ENCODE measurements at regions not wholly inside any gene's neighbourhood (a gene's known extent, or its start where the extent isn't known, plus 50 kb on each side); places are given as distances from the start of the nearest gene placed in this dataset.

DNA sequence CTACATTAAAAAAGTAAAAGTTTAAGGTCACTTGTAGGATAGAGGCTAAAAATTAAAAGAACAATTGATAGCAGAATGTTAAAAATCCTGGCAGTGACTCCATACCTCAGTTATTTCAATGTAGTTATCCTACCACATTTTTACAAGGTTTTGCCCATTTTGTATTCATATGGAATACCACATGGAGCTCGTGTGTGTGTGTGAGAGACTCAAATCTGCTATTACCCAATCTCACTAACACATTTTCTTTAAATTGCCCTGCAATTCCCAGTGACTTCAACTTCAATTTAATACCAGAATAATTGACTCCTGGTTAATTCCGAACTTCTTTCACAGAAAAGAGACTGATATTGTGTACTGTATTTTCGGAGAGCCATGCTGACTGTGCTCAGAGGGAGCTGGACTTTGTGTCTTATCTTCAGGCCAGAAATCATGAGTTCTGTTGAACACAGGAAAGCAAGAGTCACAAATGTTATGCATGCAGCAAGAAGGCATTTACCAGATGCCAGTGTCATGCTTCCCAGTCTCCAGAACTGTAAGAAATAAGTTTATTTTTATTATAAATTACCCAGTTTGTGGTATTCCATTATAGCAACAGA lies 529.0 kb upstream of the NECTIN3 start:
- H3K4me3 ChIP-seq (ENCODE audit: control insufficient read depth in 1 of 7, extremely low read depth in 1 of 7, insufficient read depth in 4 of 7, low read depth in 2 of 7, low read length in 6 of 7), result no peak overlapping the region
- 78% methylated on average over 1 of the region's 3 CpGs for WGBS (ENCODE audit: insufficient coverage)
- POLR2A ChIA-PET, result no interaction called here
- CTCF ChIA-PET, result no interaction called here
- no peaks in the 10 kb centered on the region for H3K9me3 ChIP-seq (ENCODE audit: control extremely low read depth in 1 of 5, control insufficient read depth in 4 of 5, insufficient read depth in 2 of 5, low read depth in 1 of 5, low read length in 4 of 5)
- no peak for DNase-seq
- no peak overlapping the region for H3K27ac ChIP-seq (ENCODE audit: insufficient read depth in 1 of 2, low read depth in 1 of 2, low read length in 2 of 2, poor library complexity in 1 of 2, severe bottlenecking in 2 of 2)
- no peaks in the 10 kb centered on the region for H3K36me3 ChIP-seq (ENCODE audit: control insufficient read depth in 4 of 4, insufficient read depth in 4 of 4, low read length in 3 of 4)
- H3K27me3 ChIP-seq (replicated peaks in 2 of 5; ENCODE audit: control insufficient read depth in 4 of 5, insufficient read depth in 5 of 5, low read length in 4 of 5), result no peaks in the 10 kb centered on the region
- H3K4me1 ChIP-seq (ENCODE audit: control extremely low read depth in 1 of 4, control insufficient read depth in 4 of 4, insufficient read depth in 4 of 4, low read length in 3 of 4), result no peaks in the 10 kb centered on the region

DNA sequence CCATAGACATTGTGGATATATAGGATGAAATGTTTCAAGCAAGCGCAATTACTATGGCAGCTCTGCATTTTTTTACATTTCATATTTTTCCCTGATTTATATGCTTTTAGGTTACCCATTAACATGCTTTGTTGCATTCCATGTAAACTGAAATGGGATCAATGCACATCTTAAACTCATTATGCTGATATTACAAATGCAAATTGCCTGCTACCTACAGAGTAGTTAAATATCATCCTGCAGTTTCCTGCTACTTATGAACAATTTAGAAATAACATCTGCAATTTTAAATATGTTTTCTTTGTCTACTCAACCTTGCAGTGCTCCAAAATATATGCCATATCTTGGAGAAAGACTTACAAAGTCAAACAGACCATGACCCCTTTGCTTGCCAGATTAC lies 526.9 kb upstream of the NECTIN3 start:
- H3K9me3 ChIP-seq (ENCODE audit: control extremely low read depth in 1 of 5, control insufficient read depth in 4 of 5, insufficient read depth in 2 of 5, low read depth in 1 of 5, low read length in 4 of 5), result no peaks in the 10 kb centered on the region
- WGBS (ENCODE audit: insufficient coverage), result no CpG with 5 or more reads among the region's 1 CpG
- no peaks in the 10 kb centered on the region for H3K27me3 ChIP-seq (replicated peaks in 2 of 5; ENCODE audit: control insufficient read depth in 4 of 5, insufficient read depth in 5 of 5, low read length in 4 of 5)
- CTCF ChIA-PET, result no interaction called here
- H3K4me3 ChIP-seq (ENCODE audit: control insufficient read depth in 1 of 7, extremely low read depth in 1 of 7, insufficient read depth in 4 of 7, low read depth in 2 of 7, low read length in 6 of 7), result no peak overlapping the region
- no peaks in the 10 kb centered on the region for H3K4me1 ChIP-seq (ENCODE audit: control extremely low read depth in 1 of 4, control insufficient read depth in 4 of 4, insufficient read depth in 4 of 4, low read length in 3 of 4)
- DNase-seq, result no peak
- H3K27ac ChIP-seq (ENCODE audit: insufficient read depth in 1 of 2, low read depth in 1 of 2, low read length in 2 of 2, poor library complexity in 1 of 2, severe bottlenecking in 2 of 2), result no peak overlapping the region
- no peaks in the 10 kb centered on the region for H3K36me3 ChIP-seq (ENCODE audit: control insufficient read depth in 4 of 4, insufficient read depth in 4 of 4, low read length in 3 of 4)
- POLR2A ChIA-PET, result no interaction called here

DNA sequence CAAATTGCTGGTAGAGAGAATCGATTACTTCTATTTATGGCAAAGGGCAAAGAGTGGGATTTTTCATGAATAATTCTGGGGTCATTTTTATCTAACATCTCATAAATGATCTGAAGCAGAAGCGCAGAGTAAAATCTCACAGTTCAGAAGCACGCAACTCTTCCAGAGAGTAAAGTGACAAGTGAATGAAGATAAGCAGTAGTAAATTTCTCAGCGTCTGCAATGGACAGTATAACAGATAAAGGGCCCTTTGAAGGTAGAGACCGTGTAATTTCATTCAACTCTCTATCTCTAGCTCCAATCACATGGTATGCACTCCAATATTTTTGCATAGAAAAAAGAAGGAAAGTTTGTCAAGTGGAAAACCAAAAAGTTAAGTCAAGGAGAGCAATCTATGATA lies 521.1 kb upstream of the NECTIN3 start:
- CTCF ChIA-PET, result no interaction called here

DNA sequence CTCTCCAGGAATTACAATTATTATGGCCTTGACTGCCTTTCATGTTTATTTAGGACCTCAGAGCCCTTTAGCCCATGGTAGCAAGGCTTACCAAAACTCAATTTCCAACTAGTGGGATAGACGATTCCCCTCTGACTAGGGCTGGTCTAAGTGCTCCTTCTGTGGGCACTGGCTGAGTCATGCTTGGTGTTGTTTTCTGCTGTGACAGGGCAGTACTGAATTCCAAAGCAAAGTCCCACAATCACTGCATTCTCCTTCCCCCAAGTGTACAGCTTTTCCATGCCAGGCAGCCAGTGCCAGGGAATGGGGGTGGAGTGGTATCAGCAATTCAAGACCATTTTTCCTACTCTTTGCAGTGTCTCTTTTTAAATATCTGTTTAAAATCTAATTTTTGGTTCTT lies 509.0 kb upstream of the NECTIN3 start:
- no peaks in the 10 kb centered on the region for H3K36me3 ChIP-seq (ENCODE audit: control insufficient read depth in 4 of 4, insufficient read depth in 4 of 4, low read length in 3 of 4)
- DNase-seq, result no peak
- no peaks in the 10 kb centered on the region for H3K27me3 ChIP-seq (replicated peaks in 2 of 5; ENCODE audit: control insufficient read depth in 4 of 5, insufficient read depth in 5 of 5, low read length in 4 of 5)
- H3K4me3 ChIP-seq (ENCODE audit: control insufficient read depth in 1 of 7, extremely low read depth in 1 of 7, insufficient read depth in 4 of 7, low read depth in 2 of 7, low read length in 6 of 7), result no peak overlapping the region
- H3K4me1 ChIP-seq (ENCODE audit: control extremely low read depth in 1 of 4, control insufficient read depth in 4 of 4, insufficient read depth in 4 of 4, low read length in 3 of 4), result no peaks in the 10 kb centered on the region
- no peak overlapping the region for H3K27ac ChIP-seq (ENCODE audit: insufficient read depth in 1 of 2, low read depth in 1 of 2, low read length in 2 of 2, poor library complexity in 1 of 2, severe bottlenecking in 2 of 2)
- WGBS (ENCODE audit: insufficient coverage), result 100% methylated on average over 1 of the region's 1 CpG
- no peaks in the 10 kb centered on the region for H3K9me3 ChIP-seq (ENCODE audit: control extremely low read depth in 1 of 5, control insufficient read depth in 4 of 5, insufficient read depth in 2 of 5, low read depth in 1 of 5, low read length in 4 of 5)
- ChIA-PET CTCF (interaction anchor here (1.2 kb wide), 1 partner anchor 9 kb away, joined by 3 read pairs; no protein-coding TSS in a partner anchor), POLR2A (no interaction called here)

More for the DNA sequence above, 521.1 kb upstream of the NECTIN3 start:
- no peak overlapping the region for H3K4me3 ChIP-seq (ENCODE audit: control insufficient read depth in 1 of 7, extremely low read depth in 1 of 7, insufficient read depth in 4 of 7, low read depth in 2 of 7, low read length in 6 of 7)
- no peak for DNase-seq
- no peaks in the 10 kb centered on the region for H3K36me3 ChIP-seq (ENCODE audit: control insufficient read depth in 4 of 4, insufficient read depth in 4 of 4, low read length in 3 of 4)
- no peak overlapping the region for H3K27ac ChIP-seq (ENCODE audit: insufficient read depth in 1 of 2, low read depth in 1 of 2, low read length in 2 of 2, poor library complexity in 1 of 2, severe bottlenecking in 2 of 2)
- H3K9me3 ChIP-seq (ENCODE audit: control extremely low read depth in 1 of 5, control insufficient read depth in 4 of 5, insufficient read depth in 2 of 5, low read depth in 1 of 5, low read length in 4 of 5), result peaks cover 0 to 1% (median 0%) of the 10 kb centered on the region in 5 experiments
- WGBS (ENCODE audit: insufficient coverage), result 94% methylated on average over 3 of the region's 5 CpGs
- POLR2A ChIA-PET, result no interaction called here
- no peaks in the 10 kb centered on the region for H3K27me3 ChIP-seq (replicated peaks in 2 of 5; ENCODE audit: control insufficient read depth in 4 of 5, insufficient read depth in 5 of 5, low read length in 4 of 5)
- H3K4me1 ChIP-seq (ENCODE audit: control extremely low read depth in 1 of 4, control insufficient read depth in 4 of 4, insufficient read depth in 4 of 4, low read length in 3 of 4), result no peaks in the 10 kb centered on the region

DNA sequence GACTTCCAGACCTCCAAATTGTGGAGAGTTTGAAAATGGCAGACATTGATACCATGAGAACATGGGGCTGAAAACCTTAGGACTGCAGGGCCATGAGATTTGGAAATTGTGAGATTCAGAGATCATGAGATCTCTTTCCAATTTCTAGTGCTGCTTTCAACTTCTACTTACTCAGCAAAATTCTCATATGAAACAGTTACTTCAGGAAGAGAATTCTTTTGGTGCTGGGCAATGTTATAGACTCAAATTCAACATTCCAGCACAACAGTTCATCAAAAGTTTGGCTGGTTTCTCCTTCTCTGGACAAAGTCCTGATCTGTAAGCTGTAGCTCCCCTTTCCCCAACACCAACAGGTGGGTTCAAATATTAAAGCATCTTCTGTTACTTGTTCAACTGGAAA lies 506.9 kb upstream of the NECTIN3 start:
- Histone ChIP-seq H3K36me3 (ENCODE audit: control insufficient read depth in 4 of 4, insufficient read depth in 4 of 4, low read length in 3 of 4) (no peaks in the 10 kb centered on the region), H3K27ac (ENCODE audit: insufficient read depth in 1 of 2, low read depth in 1 of 2, low read length in 2 of 2, poor library complexity in 1 of 2, severe bottlenecking in 2 of 2) (no peak overlapping the region), H3K4me1 (ENCODE audit: control extremely low read depth in 1 of 4, control insufficient read depth in 4 of 4, insufficient read depth in 4 of 4, low read length in 3 of 4) (no peaks in the 10 kb centered on the region), H3K27me3 (replicated peaks in 2 of 5; ENCODE audit: control insufficient read depth in 4 of 5, insufficient read depth in 5 of 5, low read length in 4 of 5) (no peaks in the 10 kb centered on the region), H3K9me3 (ENCODE audit: control extremely low read depth in 1 of 5, control insufficient read depth in 4 of 5, insufficient read depth in 2 of 5, low read depth in 1 of 5, low read length in 4 of 5) (no peaks in the 10 kb centered on the region), H3K4me3 (ENCODE audit: control insufficient read depth in 1 of 7, extremely low read depth in 1 of 7, insufficient read depth in 4 of 7, low read depth in 2 of 7, low read length in 6 of 7) (no peak overlapping the region)
- ChIA-PET CTCF (no interaction called here), POLR2A (no interaction called here)
- DNase-seq, result no peak

DNA sequence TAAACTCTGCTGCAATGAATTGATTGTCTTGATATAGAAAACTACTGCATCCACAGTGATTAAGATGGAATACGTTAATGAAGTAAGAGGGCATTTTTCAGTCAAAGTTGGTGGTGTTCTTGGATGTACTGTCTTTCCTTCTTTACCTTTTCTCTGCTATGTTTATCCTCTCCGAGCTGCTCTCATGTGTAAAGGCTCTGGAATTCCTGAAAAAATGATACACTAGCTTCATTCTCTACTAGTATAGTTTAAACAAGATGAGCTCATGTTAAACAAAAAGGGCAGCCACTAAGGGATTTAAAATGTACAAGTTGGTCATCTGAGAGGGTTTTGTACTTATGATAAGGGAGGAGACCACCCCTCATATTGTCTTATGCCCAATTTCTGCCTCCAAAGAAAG lies 504.6 kb upstream of the NECTIN3 start:
- ChIA-PET CTCF (no interaction called here), POLR2A (no interaction called here)
- no peaks in the 10 kb centered on the region for H3K9me3 ChIP-seq (ENCODE audit: control extremely low read depth in 1 of 5, control insufficient read depth in 4 of 5, insufficient read depth in 2 of 5, low read depth in 1 of 5, low read length in 4 of 5)
- H3K27me3 ChIP-seq (replicated peaks in 2 of 5; ENCODE audit: control insufficient read depth in 4 of 5, insufficient read depth in 5 of 5, low read length in 4 of 5), result no peaks in the 10 kb centered on the region
- no peak overlapping the region for H3K27ac ChIP-seq (ENCODE audit: insufficient read depth in 1 of 2, low read depth in 1 of 2, low read length in 2 of 2, poor library complexity in 1 of 2, severe bottlenecking in 2 of 2)
- DNase-seq, result no peak
- H3K4me3 ChIP-seq (ENCODE audit: control insufficient read depth in 1 of 7, extremely low read depth in 1 of 7, insufficient read depth in 4 of 7, low read depth in 2 of 7, low read length in 6 of 7), result no peak overlapping the region
- no peaks in the 10 kb centered on the region for H3K4me1 ChIP-seq (ENCODE audit: control extremely low read depth in 1 of 4, control insufficient read depth in 4 of 4, insufficient read depth in 4 of 4, low read length in 3 of 4)
- WGBS (ENCODE audit: insufficient coverage), result no CpG with 5 or more reads among the region's 2 CpGs
- no peaks in the 10 kb centered on the region for H3K36me3 ChIP-seq (ENCODE audit: control insufficient read depth in 4 of 4, insufficient read depth in 4 of 4, low read length in 3 of 4)

DNA sequence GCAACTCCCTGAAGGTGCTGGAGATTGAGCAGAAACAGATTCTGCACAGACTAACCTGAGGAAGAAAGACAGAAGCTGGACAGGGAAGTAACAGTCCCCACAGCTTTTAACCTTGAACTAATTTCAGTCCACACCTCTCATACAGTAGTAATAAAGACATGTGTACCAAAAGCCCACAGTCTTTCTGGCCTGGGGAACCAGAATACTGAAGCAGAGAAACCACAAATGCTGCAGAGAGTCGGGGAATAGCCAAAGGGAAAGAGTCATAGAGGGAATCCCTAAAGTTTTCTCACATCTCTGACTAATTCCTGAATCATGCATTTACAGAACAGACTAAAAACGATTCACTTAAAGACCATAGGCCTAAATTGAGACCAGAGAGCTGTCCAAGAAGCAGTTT lies 503.4 kb upstream of the NECTIN3 start:
- DNase-seq, result no peak
- CTCF ChIA-PET, result no interaction called here

More for the DNA sequence above, 503.4 kb upstream of the NECTIN3 start:
- H3K9me3 ChIP-seq (ENCODE audit: control extremely low read depth in 1 of 5, control insufficient read depth in 4 of 5, insufficient read depth in 2 of 5, low read depth in 1 of 5, low read length in 4 of 5), result no peaks in the 10 kb centered on the region
- H3K27ac ChIP-seq (ENCODE audit: insufficient read depth in 1 of 2, low read depth in 1 of 2, low read length in 2 of 2, poor library complexity in 1 of 2, severe bottlenecking in 2 of 2), result no peak overlapping the region
- no peak overlapping the region for H3K4me3 ChIP-seq (ENCODE audit: control insufficient read depth in 1 of 7, extremely low read depth in 1 of 7, insufficient read depth in 4 of 7, low read depth in 2 of 7, low read length in 6 of 7)
- no peaks in the 10 kb centered on the region for H3K4me1 ChIP-seq (ENCODE audit: control extremely low read depth in 1 of 4, control insufficient read depth in 4 of 4, insufficient read depth in 4 of 4, low read length in 3 of 4)
- no peaks in the 10 kb centered on the region for H3K36me3 ChIP-seq (ENCODE audit: control insufficient read depth in 4 of 4, insufficient read depth in 4 of 4, low read length in 3 of 4)
- POLR2A ChIA-PET, result no interaction called here
- no peaks in the 10 kb centered on the region for H3K27me3 ChIP-seq (replicated peaks in 2 of 5; ENCODE audit: control insufficient read depth in 4 of 5, insufficient read depth in 5 of 5, low read length in 4 of 5)
- 89% methylated on average over 1 of the region's 2 CpGs for WGBS (ENCODE audit: insufficient coverage)

All from common myeloid progenitor, CD34-positive (primary cell).